Right lobe of liver (tissue), 6 donors: ENCODE measurements at regions not wholly inside any gene's neighbourhood (a gene's known extent, or its start where the extent isn't known, plus 50 kb on each side); places are given as distances from the start of the nearest gene placed in this dataset.
"Not testable (repeated sequence)": the region's sequence is repeated elsewhere in the genome, so short reads cannot be mapped to it uniquely, and the experiment has no call there.

ENCODE experiments used
- ATAC-seq, 4 donors: fragments of 200-7000 bp; cut with Tn5 transposase; one replicate each; pipeline ENCODE4 v1.9.1; 2020; ENCODE audit warnings: mild to moderate bottlenecking in 4 of 4, moderate library complexity in 4 of 4
- DNase-seq, 3 donors: peaks; one replicate each; pipeline ENCODE4 v3.0.0-alpha.2; 2020
- H3K27ac ChIP-seq, 3 donors: fragments of 200-600 bp; one replicate each; pipeline ENCODE4 v1.8.0; 2022
- H3K27me3 ChIP-seq, 2 donors: fragments of 200-600 bp; one replicate each; pipeline ENCODE4 v1.8.0; 2022
- H3K36me3 ChIP-seq, 4 donors: fragments of 200-600 bp; sonication (generic) in 1 of 4; one replicate each; pipeline versions ENCODE4 v1.5.1 to v1.8.0; 2017 to 2022; ENCODE audit warnings: control low read depth in 1 of 4
- H3K4me1 ChIP-seq, 4 donors: fragments of 200-600 bp; sonication (generic) in 1 of 4; one replicate each; pipeline versions ENCODE4 v1.5.1 to v1.8.0; 2017 to 2022; ENCODE audit warnings: control low read depth in 1 of 4
- H3K4me3 ChIP-seq, 3 donors: fragments of 200-600 bp; one replicate each; pipeline ENCODE4 v1.8.0; 2022
- H3K9me3 ChIP-seq, 4 donors: fragments of 200-600 bp; sonication (generic) in 1 of 4; one replicate each; pipeline versions ENCODE4 v1.5.1 to v1.8.0; 2017 to 2022; ENCODE audit warnings: control low read depth in 1 of 4
- POLR2A ChIP-seq: fragments of 450-650 bp; IDR thresholded peaks from one replicate; pipeline ENCODE4 v1.6.1; 2017; ENCODE audit warnings: antibody characterized with exemption, mild to moderate bottlenecking
- WGBS: methylation state at CpG from one replicate; pipeline ENCODE4 v1.1.6; 2018; ENCODE audit warnings: low coverage, low lambda C conversion rate; ENCODE audit not compliant: insufficient coverage; ENCODE audit errors: missing lambda C conversion rate; 5-methylcytosine and 5-hydroxymethylcytosine counted together
- intact Hi-C, 2 donors: fragments of 100-400 bp; cut with DNase I; formaldehyde crosslinking; loops; one replicate each; pipeline versions ENCODE4 v1.11.2 to v1.14.1; 2022
- TF ChIP-seq, protein P1 (sequence below), 4 donors: fragments of 200-600 bp in 3 of 4; fragments of 450-650 bp in 1 of 4; IDR thresholded peaks; one replicate each; pipeline versions ENCODE4 v1.5.1 to v1.8.0; 2016 to 2022; ENCODE audit warnings: antibody characterized with exemption in 4 of 4, mild to moderate bottlenecking in 2 of 4
- donor health status: DM: no; HTN: yes; CAD: no.
- donor health status: DM: no; HTN: no; CAD: no.
- donor health status: DM: no; HTN: no; CAD: no.
- donor health status: DM: no; HTN: yes; CAD: no.
- donor health status: DM: no; HTN: yes; CAD: no.

GRCh38 chr18:67385455-67385854 is 131.1 kb downstream of the DSEL start:
- intact Hi-C loops: no loop called here
- Histone ChIP-seq H3K9me3 (no peaks in the 10 kb centered on the region), H3K4me1 (no peaks in the 10 kb centered on the region), H3K4me3 (no peak overlapping the region), H3K27me3 (no peaks in the 10 kb centered on the region), H3K27ac (no peak overlapping the region), H3K36me3 (no peaks in the 10 kb centered on the region)
- no peak for TF ChIP-seq POLR2A
- TF ChIP-seq, protein P1, sequence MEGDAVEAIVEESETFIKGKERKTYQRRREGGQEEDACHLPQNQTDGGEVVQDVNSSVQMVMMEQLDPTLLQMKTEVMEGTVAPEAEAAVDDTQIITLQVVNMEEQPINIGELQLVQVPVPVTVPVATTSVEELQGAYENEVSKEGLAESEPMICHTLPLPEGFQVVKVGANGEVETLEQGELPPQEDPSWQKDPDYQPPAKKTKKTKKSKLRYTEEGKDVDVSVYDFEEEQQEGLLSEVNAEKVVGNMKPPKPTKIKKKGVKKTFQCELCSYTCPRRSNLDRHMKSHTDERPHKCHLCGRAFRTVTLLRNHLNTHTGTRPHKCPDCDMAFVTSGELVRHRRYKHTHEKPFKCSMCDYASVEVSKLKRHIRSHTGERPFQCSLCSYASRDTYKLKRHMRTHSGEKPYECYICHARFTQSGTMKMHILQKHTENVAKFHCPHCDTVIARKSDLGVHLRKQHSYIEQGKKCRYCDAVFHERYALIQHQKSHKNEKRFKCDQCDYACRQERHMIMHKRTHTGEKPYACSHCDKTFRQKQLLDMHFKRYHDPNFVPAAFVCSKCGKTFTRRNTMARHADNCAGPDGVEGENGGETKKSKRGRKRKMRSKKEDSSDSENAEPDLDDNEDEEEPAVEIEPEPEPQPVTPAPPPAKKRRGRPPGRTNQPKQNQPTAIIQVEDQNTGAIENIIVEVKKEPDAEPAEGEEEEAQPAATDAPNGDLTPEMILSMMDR (IDR thresholded peaks at IDR 0.05): no peak
- ATAC-seq (peak in 1 of 4 donors; percentile 58), DNase-seq (no peak)
- 26% methylated on average over 6 of the region's 6 CpGs for WGBS

DNA sequence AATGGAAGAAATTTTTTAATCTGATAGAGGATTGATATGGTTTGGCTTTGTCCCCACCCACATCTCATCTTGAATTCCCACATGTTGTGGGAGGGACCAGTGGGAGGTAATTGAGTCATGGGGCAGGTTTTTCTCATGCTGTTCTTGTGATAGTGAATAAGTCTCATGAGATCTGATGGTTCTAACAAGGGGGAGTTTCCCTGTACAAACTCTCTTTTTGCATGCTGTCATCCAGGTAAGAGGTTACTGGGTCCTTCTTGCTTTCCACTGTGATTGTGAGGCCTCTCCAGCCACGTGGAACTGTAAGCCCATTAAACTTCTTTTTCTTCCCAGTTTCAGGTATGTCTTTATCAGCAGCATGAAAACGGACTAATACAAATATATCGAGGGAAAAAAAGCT is 132.5 kb downstream of the DSEL start:
- ATAC-seq, DNase-seq: not testable (repeated sequence)

GRCh38 chr18:67381608-67382150 is 134.8 kb downstream of the DSEL start:
- peak in 1 of 4 donors; percentile 36 for ATAC-seq
- Histone ChIP-seq H3K27me3 (no peaks in the 10 kb centered on the region), H3K9me3 (no peaks in the 10 kb centered on the region), H3K4me3 (no peak overlapping the region), H3K4me1 (no peaks in the 10 kb centered on the region), H3K27ac (no peak overlapping the region), H3K36me3 (no peaks in the 10 kb centered on the region)
- no peak for DNase-seq
- no peak for TF ChIP-seq POLR2A
- TF ChIP-seq, protein P1 (IDR thresholded peaks at IDR 0.05): no peak
- no CpG with 5 or more reads among the region's 10 CpGs for WGBS
- intact Hi-C loops: no loop called here

More for the DNA sequence above, 132.5 kb downstream of the DSEL start:
- H3K27me3 ChIP-seq, H3K4me1 ChIP-seq, H3K27ac ChIP-seq, H3K4me3 ChIP-seq, H3K9me3 ChIP-seq, intact Hi-C loops, H3K36me3 ChIP-seq: not testable (repeated sequence)
- 72% methylated on average over 3 of the region's 3 CpGs for WGBS

GRCh38 chr18:67380867-67381266 is 135.7 kb downstream of the DSEL start:
- Histone ChIP-seq H3K9me3 (no peaks in the 10 kb centered on the region), H3K36me3 (no peaks in the 10 kb centered on the region), H3K4me3 (no peak overlapping the region), H3K27ac (no peak overlapping the region), H3K4me1 (no peaks in the 10 kb centered on the region), H3K27me3 (no peaks in the 10 kb centered on the region)
- ATAC-seq (no peak), DNase-seq (no peak)
- TF ChIP-seq, protein P1 (IDR thresholded peaks at IDR 0.05): no peak
- TF ChIP-seq POLR2A: no peak
- WGBS: no CpG with 5 or more reads among the region's 3 CpGs
- intact Hi-C loops: no loop called here

DNA sequence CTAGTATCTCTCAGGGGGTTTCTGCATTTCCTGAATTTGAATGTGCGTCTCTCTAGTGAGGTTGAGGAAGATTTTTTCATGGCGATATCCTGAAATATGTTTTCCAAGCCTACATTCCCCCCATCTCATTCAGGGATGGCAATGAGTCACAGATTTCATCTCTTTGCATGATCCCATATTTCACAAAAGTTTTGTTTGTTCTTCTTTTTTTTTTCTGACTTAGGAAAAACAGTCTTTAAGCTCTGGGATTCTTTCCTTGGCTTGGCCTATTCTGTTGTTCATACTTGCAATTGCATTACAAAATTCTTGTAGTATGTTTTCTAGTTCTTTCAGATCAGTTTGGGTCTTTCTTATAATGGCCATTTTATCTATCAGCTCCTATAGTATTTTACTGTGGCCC is 136.5 kb downstream of the DSEL start:
- Histone ChIP-seq H3K27ac (no peak overlapping the region), H3K36me3 (no peaks in the 10 kb centered on the region), H3K4me1 (no peaks in the 10 kb centered on the region), H3K27me3 (no peaks in the 10 kb centered on the region), H3K4me3 (no peak overlapping the region), H3K9me3 (no peaks in the 10 kb centered on the region)
- 64% methylated on average over 2 of the region's 2 CpGs for WGBS
- intact Hi-C loops: no loop called here
- DNase-seq (no peak), ATAC-seq (no peak)
- TF ChIP-seq, protein P1 (IDR thresholded peaks at IDR 0.05): no peak
- no peak for TF ChIP-seq POLR2A
